ENCODE measurements at regions not wholly inside any gene's neighbourhood (a gene's known extent, or its start where the extent isn't known, plus 50 kb on each side); places are given as distances from the start of the nearest gene placed in this dataset.

DNA sequence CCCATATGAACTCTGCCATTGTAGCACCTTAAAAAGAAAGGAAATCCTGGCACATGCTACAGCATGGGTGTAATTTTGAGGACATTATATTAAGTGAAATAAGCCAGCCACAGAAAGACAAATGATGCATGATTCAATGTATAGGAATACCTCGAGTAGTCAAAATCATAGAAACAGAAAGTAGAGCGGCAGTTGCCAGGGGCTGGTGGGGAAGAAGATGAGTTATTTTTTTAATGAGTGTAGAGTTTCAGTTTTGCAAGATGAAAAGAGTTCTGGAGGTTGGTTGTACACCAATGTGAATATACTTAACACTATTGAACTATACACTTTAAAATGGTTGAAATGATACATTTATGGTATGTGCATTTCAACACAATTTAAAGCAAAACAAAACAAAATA, 133.0 kb downstream of the ZDHHC21 start:
- no peaks in the 10 kb centered on the region for H3K36me3 ChIP-seq (ENCODE audit: insufficient read depth, low read length)
- no peaks in the 10 kb centered on the region for H3K27me3 ChIP-seq (ENCODE audit: insufficient read depth, low read length)
- no peak overlapping the region for H3K9ac ChIP-seq (ENCODE audit: low read depth, low read length)
- H3K27ac ChIP-seq (ENCODE audit: low read depth, low read length), result no peak overlapping the region
- no peaks in the 10 kb centered on the region for H3K9me3 ChIP-seq (ENCODE audit: insufficient read depth, low read depth, low read length)
- no peak overlapping the region for H3K4me3 ChIP-seq (ENCODE audit: low read length)
- peaks cover 11% of the 10 kb centered on the region for H3K4me1 ChIP-seq (ENCODE audit: insufficient read depth, low read length)
- 93% methylated on average over 2 of the region's 2 CpGs for WGBS

- no peak overlapping the region for H3K9ac ChIP-seq (ENCODE audit: low read depth, low read length)
- no peaks in the 10 kb centered on the region for H3K36me3 ChIP-seq (ENCODE audit: insufficient read depth, low read length)
- H3K27ac ChIP-seq (ENCODE audit: low read depth, low read length), result no peak overlapping the region
- H3K9me3 ChIP-seq (ENCODE audit: insufficient read depth, low read depth, low read length), result no peaks in the 10 kb centered on the region
- no peaks in the 10 kb centered on the region for H3K27me3 ChIP-seq (ENCODE audit: insufficient read depth, low read length)
- WGBS, result 92% methylated on average over 4 of the region's 4 CpGs
- no peaks in the 10 kb centered on the region for H3K4me1 ChIP-seq (ENCODE audit: insufficient read depth, low read length)
- no peak overlapping the region for H3K4me3 ChIP-seq (ENCODE audit: low read length)
Measured at GRCh38 chr9:14554886-14555285, 138.3 kb downstream of the ZDHHC21 start.

DNA sequence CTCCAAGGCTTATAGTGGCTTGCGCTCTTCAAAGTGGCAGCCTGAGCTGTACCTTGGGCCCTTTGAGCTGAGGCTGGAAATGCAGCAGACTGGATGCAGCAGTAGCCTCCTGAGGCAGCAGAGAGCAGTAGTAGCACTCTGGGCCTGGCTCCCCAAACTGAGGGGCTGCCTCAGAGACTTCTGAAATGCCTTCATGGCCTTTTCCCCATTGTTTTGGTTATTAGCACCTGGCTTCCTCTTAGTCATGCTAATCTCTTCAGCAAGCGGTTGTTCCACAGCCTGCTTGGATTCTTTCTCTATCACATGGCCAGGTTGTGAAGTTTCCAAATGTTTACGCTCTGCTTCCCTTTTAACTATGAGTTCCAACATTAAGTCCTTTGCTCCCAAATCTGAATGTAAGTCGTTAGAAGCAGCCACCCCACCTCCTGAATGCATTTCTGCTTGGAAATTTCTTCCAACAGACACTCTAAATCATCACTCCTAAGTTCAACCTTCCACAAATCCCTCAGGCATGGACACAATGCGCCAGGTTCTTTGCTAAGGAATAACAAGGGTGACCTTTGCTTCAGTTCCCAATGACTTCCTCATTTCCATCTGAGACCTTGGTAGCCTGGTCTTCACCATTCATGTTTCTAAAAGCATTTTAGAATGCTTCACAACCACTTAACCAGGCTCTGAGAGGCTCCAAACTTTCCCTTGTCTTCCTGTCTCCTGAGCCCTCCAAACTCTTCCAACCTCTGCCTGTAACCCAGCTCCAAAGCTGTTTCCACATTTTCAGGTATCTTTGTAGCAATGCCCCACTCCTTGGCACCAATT, 145.8 kb downstream of the ZDHHC21 start:
- 0 out of 2 replicates have a peak overlapping the region, but pooled peaks have one; percentile 14 for H3K4me3 ChIP-seq (ENCODE audit: low read length)
- H3K4me1 ChIP-seq (ENCODE audit: insufficient read depth, low read length), result peaks cover 21% of the 10 kb centered on the region
- peaks cover 3% of the 10 kb centered on the region for H3K9me3 ChIP-seq (ENCODE audit: insufficient read depth, low read depth, low read length)
- WGBS, result 30% methylated on average over 5 of the region's 5 CpGs
- no peaks in the 10 kb centered on the region for H3K27me3 ChIP-seq (ENCODE audit: insufficient read depth, low read length)
- H3K36me3 ChIP-seq (ENCODE audit: insufficient read depth, low read length), result no peaks in the 10 kb centered on the region
- peak overlapping the region; percentile 93 for H3K27ac ChIP-seq (ENCODE audit: low read depth, low read length)
- peak overlapping the region; percentile 69 for H3K9ac ChIP-seq (ENCODE audit: low read depth, low read length)

DNA sequence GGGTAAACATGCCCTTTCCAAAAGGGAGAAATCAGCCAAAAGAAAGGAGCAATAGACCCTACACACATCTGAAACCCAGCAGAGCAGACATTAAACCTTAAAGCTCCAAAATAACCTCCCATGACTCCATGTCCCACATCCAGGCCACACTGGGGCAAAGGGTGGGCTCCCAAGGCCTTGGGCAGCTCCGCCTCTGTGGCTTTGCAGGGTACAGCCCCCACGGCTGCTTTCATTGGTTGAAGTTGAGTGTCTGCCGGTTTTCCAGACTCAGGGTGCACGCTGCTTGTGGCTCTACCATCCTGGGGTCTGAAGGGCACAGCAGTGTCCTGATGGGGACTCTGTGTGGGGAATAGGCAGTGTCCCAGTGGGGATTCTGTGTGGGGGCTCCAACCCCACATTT, 146.5 kb downstream of the ZDHHC21 start:
- Histone ChIP-seq H3K27me3 (ENCODE audit: insufficient read depth, low read length) (no peaks in the 10 kb centered on the region), H3K4me1 (ENCODE audit: insufficient read depth, low read length) (peaks cover 29% of the 10 kb centered on the region), H3K27ac (ENCODE audit: low read depth, low read length) (peak overlapping the region; percentile 82; the same call in 1 of the 2 replicates), H3K4me3 (ENCODE audit: low read length) (no peak overlapping the region), H3K9ac (ENCODE audit: low read depth, low read length) (no peak overlapping the region; the same call in 1 of the 2 replicates), H3K36me3 (ENCODE audit: insufficient read depth, low read length) (no peaks in the 10 kb centered on the region), H3K9me3 (ENCODE audit: insufficient read depth, low read depth, low read length) (peaks cover 3% of the 10 kb centered on the region)
- 98% methylated on average over 4 of the region's 4 CpGs for WGBS

DNA sequence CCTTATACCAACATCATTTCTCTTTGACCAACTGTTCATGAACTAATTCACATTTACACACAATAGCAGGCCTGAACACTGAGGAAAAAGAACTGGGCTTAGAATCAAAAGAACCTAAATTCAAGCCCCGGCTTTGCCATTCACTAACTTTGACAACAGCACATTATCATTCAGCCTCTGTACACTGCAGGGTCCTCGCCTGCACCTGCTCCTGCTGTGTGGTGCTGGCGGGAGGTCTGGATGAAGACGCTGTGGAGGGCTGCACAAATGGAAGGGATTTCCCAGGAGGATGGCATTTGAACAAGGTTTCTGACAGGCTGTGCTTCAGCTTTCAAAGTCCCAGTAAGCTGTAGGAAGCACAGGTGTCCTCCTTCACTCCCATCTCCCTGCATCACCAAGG, 151.2 kb downstream of the ZDHHC21 start:
- Histone ChIP-seq H3K9ac (ENCODE audit: low read depth, low read length) (no peak overlapping the region), H3K36me3 (ENCODE audit: insufficient read depth, low read length) (no peaks in the 10 kb centered on the region), H3K27me3 (ENCODE audit: insufficient read depth, low read length) (no peaks in the 10 kb centered on the region), H3K27ac (ENCODE audit: low read depth, low read length) (peak overlapping the region; percentile 62; the same call in 1 of the 2 replicates), H3K4me1 (ENCODE audit: insufficient read depth, low read length) (peaks cover 24% of the 10 kb centered on the region), H3K4me3 (ENCODE audit: low read length) (no peak overlapping the region), H3K9me3 (ENCODE audit: insufficient read depth, low read depth, low read length) (peaks cover 3% of the 10 kb centered on the region)
- 40% methylated on average over 4 of the region's 4 CpGs for WGBS

DNA sequence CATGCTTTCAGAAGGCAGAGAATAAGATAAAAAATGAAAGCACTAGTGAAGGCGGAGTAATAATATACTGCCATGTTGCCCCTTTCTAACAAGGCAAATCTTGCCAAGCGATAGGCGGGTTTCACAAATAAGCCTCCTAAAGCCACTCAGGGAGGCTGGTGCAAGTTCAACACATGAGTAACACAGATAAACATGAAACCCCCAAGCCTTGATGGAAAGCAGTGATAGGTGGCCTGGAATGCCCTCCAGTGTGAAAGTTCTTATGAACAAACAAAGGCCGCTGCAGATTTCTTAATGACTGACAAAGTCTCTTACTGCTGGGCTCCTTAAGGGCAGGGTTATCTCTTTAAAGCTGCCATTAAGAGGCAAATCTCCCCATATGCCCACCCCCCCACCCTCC, 154.7 kb downstream of the ZDHHC21 start:
- Histone ChIP-seq H3K27ac (ENCODE audit: low read depth, low read length) (no peak overlapping the region), H3K36me3 (ENCODE audit: insufficient read depth, low read length) (no peaks in the 10 kb centered on the region), H3K9me3 (ENCODE audit: insufficient read depth, low read depth, low read length) (no peaks in the 10 kb centered on the region), H3K27me3 (ENCODE audit: insufficient read depth, low read length) (no peaks in the 10 kb centered on the region), H3K4me1 (ENCODE audit: insufficient read depth, low read length) (peaks cover 33% of the 10 kb centered on the region), H3K9ac (ENCODE audit: low read depth, low read length) (no peak overlapping the region), H3K4me3 (ENCODE audit: low read length) (no peak overlapping the region)
- WGBS, result 87% methylated on average over 4 of the region's 4 CpGs

DNA sequence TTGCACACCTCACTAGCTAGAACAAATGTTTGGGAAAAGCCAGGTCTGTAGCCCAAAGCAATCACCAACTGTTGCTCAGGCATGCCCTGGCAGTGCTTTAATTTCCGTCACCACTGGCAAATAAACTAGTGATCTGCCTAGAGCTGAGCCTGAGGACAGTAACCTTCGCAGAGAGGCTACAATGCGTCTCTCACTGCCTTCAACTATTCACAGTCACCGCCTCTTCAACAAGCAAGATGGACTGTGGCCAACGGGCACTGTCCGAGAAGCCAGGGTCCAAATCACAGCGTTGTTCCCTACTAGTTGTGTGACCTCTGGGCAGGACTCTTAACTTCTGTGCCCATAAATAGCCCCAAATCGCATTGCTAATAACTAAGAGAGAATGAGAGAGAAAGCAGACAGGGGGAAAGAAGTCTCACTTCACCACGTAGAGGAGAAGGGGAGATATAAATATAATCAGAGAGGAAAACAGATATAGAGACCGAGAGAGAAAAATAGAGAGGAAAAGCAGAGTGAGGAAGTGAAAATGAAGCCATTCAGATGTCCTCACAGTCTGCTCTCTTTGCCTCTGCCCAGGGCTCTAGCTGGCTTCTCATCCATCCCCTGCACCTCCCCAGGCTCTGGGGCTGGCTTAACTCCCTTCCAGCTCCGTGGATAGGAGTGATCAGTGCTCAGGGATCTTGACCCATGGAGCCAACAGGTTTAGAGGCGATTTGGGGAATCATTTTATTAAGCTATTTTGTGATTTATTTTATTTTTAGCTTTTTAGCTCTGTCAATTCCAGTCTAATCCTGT, 157.9 kb downstream of the ZDHHC21 start:
- no peaks in the 10 kb centered on the region for H3K9me3 ChIP-seq (ENCODE audit: insufficient read depth, low read depth, low read length)
- no peak overlapping the region for H3K27ac ChIP-seq (ENCODE audit: low read depth, low read length)
- no peaks in the 10 kb centered on the region for H3K27me3 ChIP-seq (ENCODE audit: insufficient read depth, low read length)
- H3K4me1 ChIP-seq (ENCODE audit: insufficient read depth, low read length), result peaks cover 50% of the 10 kb centered on the region
- no peak overlapping the region for H3K4me3 ChIP-seq (ENCODE audit: low read length)
- no peaks in the 10 kb centered on the region for H3K36me3 ChIP-seq (ENCODE audit: insufficient read depth, low read length)
- WGBS, result 89% methylated on average over 12 of the region's 12 CpGs
- no peak overlapping the region for H3K9ac ChIP-seq (ENCODE audit: low read depth, low read length)

- H3K4me3 ChIP-seq (ENCODE audit: low read length), result no peak overlapping the region
Measured at GRCh38 chr9:14533867-14534640, 159.2 kb downstream of the ZDHHC21 start.

GRCh38 chr9:14532456-14533115, 160.6 kb downstream of the ZDHHC21 start:
- Histone ChIP-seq H3K36me3 (ENCODE audit: insufficient read depth, low read length) (no peaks in the 10 kb centered on the region), H3K4me3 (ENCODE audit: low read length) (no peak overlapping the region), H3K27me3 (ENCODE audit: insufficient read depth, low read length) (no peaks in the 10 kb centered on the region), H3K4me1 (ENCODE audit: insufficient read depth, low read length) (peaks cover 52% of the 10 kb centered on the region), H3K9ac (ENCODE audit: low read depth, low read length) (no peak overlapping the region), H3K27ac (ENCODE audit: low read depth, low read length) (no peak overlapping the region), H3K9me3 (ENCODE audit: insufficient read depth, low read depth, low read length) (no peaks in the 10 kb centered on the region)
- WGBS, result 93% methylated on average over 7 of the region's 7 CpGs

More at GRCh38 chr9:14533867-14534640, 159.2 kb downstream of the ZDHHC21 start:
- no peak overlapping the region for H3K27ac ChIP-seq (ENCODE audit: low read depth, low read length)
- no peaks in the 10 kb centered on the region for H3K9me3 ChIP-seq (ENCODE audit: insufficient read depth, low read depth, low read length)
- peaks cover 57% of the 10 kb centered on the region for H3K4me1 ChIP-seq (ENCODE audit: insufficient read depth, low read length)
- WGBS, result 79% methylated on average over 20 of the region's 20 CpGs
- H3K36me3 ChIP-seq (ENCODE audit: insufficient read depth, low read length), result no peaks in the 10 kb centered on the region
- no peaks in the 10 kb centered on the region for H3K27me3 ChIP-seq (ENCODE audit: insufficient read depth, low read length)
- no peak overlapping the region for H3K9ac ChIP-seq (ENCODE audit: low read depth, low read length)

DNA sequence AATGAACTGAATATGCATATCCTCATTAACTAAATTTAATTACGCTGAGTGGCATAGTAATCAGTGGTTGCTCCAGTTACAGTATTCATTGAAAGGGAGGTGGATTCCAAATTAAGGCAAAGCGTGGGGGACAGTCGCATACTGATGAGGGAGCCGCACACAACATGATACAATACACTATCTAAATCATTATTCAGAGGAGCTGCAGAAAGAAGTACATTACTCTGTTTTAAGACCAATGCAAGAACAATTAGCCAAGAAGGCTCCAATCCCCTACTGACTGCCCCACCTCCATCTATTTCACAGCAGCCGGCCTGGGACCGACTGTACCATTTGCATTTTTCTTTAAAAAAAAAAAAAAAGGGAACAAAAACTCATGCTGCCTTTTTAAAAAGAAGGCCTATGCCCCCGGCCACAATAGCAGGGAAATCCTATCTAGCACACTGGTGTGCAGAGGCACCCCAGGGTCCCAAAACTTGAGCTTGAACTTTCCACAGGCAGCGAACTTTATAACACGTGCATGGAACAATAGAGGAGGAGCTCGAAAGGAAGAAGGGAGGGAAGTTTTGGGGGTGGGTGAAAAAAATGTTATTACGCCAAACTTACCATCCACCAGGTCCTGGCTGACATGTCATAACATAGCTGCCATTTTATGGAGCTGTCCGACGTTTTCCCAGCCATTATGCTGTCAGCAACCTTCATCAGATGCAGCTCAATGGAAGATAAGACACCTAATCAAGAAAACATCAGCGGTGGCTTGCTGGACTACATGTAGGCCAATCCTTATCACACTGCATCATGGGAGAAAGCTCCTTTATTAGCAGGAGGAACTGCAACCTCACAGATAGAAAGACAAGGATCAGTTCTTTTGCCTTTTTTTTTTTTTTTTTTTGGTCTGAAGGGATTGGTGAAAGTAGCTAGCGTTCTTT, 161.6 kb downstream of the ZDHHC21 start:
- Histone ChIP-seq H3K27ac (ENCODE audit: low read depth, low read length) (no peak overlapping the region), H3K9ac (ENCODE audit: low read depth, low read length) (no peak overlapping the region), H3K27me3 (ENCODE audit: insufficient read depth, low read length) (no peaks in the 10 kb centered on the region), H3K9me3 (ENCODE audit: insufficient read depth, low read depth, low read length) (no peaks in the 10 kb centered on the region), H3K4me3 (ENCODE audit: low read length) (no peak overlapping the region), H3K36me3 (ENCODE audit: insufficient read depth, low read length) (no peaks in the 10 kb centered on the region), H3K4me1 (ENCODE audit: insufficient read depth, low read length) (peaks cover 52% of the 10 kb centered on the region)
- WGBS, result 67% methylated on average over 14 of the region's 15 CpGs
